DMS79 (cell line): ENCODE measurements at regions not wholly inside any gene's neighbourhood (a gene's known extent, or its start where the extent isn't known, plus 50 kb on each side); places are given as distances from the start of the nearest gene placed in this dataset.
"Not testable (repeated sequence)": the region's sequence is repeated elsewhere in the genome, so short reads cannot be mapped to it uniquely, and the experiment has no call there.

Experiments
- DNase-seq: peaks from one replicate; lab custom pipeline; 2025; lab: John Stamatoyannopoulos, UW

DNA sequence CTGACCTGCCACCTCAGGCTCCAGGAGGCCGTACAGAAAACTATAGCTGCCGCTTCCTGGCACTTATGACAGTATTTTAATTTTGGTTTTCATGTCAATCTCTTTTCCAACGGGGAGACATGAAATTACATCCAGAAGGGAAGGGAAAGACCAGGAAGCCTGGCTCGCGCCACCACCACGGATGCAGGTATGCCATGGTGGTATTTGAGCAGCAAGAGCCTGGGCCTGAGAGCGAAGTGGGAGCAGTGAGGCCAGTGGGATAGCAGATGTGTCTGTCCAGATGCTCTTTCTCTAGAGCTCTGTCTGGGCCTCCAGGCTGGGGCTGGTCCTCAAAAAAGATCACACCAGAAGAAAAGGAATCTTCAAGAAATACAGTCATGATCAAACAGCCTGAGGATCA is 82.5 kb upstream of the CPEB2 start:
- no peak for DNase-seq

DNA sequence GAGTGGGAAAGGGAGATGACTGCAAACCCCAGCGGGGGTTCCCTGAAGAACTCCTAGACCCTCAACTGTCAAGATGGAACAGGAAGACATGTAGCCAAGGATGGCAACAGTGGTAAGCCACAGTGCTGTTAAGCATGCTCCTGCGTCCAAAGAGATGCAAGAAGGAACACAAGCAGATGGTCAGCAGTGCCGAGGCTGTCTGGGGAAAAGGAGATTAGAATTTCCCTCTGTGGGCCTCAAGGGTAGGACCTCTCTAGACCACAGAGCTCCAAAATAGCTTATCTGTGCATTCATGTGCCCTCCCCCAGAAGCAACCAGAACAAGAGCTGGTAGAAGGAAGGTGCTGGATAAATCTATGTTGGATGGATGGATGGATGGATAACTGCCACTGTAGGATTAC is 82.0 kb upstream of the CPEB2 start:
- no peak for DNase-seq

DNA sequence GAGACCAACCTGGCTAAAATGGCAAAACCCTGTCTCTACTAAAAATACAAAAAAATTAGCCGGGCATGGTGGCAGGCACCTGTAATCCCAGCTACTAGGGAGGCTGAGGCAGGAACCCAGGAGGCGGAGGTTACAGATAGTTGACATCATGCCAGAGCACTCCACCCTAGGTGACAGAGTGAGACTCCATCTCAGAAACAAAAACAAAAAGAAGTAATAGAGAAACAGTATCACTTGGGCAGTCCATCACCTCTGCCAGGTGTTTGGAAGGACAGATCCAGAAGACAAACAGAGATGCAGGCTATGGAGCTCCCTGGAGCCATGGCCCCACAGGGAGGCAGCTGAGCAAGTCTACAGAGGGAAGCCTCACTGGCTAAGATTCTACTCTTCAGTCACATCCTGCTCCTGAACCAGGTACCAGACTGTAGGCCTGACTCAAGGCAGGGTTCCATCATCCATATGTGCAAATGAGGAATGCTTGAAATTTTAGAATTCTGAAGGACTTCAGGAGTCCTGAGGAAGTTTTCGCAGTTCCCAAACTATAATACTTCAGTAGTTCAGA is 81.4 kb upstream of the CPEB2 start:
- no peak for DNase-seq

GRCh38 chr4:14921781-14922180 is 80.5 kb upstream of the CPEB2 start:
- not testable (repeated sequence) for DNase-seq

DNA sequence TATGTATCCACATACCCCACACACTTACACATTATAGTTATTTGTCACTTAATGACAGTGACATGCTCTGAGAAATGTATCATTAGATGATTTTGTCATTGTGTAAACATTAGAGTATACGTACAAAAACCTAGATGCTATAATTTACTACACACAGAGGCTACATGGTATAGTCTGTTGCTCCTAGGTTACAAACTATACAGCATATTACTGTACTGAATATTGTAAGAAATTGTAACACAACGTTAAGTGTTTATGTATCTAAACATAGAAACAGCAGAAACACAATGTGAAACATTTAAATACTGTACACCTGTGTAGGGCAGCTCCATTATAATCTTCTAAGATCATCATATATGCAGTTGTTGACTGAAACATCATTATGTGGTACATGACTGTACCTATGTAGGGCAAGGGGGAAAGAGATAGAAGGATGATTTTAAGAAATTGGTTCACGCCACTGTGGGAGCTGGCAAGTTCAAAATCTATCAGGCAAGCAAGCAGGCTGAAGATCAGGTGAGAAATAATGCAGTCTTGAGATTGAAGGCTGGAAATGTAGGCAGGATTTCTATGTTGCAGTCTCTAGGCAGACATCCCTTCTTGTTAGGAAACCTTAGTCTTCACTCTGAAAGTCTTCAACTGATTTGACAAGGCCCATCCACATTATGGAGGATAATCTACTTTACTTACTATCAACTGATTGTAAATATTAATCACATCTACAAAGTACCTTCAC is 78.0 kb upstream of the CPEB2 start:
- no peak for DNase-seq

DNA sequence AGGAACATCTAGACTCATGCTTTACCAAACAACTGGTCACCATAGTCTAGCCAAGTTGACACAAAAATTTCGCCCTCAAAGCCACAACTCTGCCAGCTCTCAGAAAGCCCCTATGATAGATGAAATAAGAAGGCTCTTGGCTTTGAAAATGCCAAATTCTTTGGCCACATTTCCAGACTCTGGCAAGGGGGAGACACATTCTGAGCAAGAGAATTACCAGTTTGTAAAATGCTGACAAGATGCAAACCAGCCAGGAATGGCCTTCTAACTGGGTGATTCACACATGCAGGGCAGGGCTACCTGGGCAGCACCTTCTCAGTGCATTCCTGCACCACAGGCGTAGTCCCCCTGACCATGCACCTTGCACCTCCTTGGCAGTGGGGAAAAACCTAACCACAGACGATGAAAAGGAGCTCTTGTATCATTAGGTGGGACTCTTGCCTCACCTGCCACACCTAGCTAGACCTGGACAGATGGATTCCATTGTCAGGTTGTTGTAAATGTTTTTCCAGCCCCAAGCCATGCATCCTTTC is 77.4 kb upstream of the CPEB2 start:
- no peak for DNase-seq

DNA sequence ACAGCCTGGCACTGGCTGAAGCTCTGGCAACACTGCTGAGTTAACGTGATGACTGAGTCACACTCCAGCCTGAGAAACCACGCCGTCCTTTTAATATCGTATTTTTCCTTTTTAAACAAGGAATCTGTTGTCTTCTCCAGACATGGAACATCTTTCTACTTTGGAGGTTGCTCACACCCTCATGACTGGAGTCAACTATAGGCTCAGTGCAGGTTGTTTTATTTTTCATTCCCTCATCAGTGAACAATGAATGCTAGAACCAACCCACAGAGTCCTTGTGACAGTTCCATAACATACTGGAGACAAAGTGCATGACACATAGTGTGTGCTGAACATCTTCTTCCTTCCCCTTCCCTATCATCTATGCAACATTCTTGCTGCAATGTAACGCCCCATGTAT is 76.8 kb upstream of the CPEB2 start:
- no peak for DNase-seq

DNA sequence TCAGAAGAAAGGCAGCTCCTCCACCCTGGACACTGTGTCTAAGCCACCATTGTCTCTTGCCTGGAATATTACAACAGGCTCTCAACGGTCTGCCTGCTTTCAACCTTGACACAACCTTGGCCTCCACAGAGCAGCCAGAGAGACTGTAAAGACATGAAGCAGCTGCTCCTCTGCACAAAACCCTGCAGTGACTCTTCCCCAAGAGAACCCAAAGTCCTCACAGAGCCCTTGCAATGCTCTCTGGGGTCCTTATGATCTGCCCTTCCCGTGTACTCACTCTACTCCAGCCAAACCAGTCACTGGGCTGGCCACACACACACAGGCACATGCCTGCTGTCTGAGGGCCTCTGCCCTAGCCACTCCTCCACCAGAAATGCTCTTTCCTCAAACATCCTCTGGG is 75.9 kb upstream of the CPEB2 start:
- no peak for DNase-seq

- no peak for DNase-seq
Observed at GRCh38 chr4:14928035-14928434, 74.2 kb upstream of the CPEB2 start.

GRCh38 chr4:14929669-14930068 is 72.6 kb upstream of the CPEB2 start:
- no peak for DNase-seq

- DNase-seq = no peak
Observed at GRCh38 chr4:14934704-14935390, 67.4 kb upstream of the CPEB2 start.

GRCh38 chr4:14943749-14944148 is 58.5 kb upstream of the CPEB2 start:
- no peak for DNase-seq

- DNase-seq = no peak
Observed at GRCh38 chr4:14952352-14952751, 49.9 kb upstream of the CPEB2 start.
